Neutrophil (primary cell): ENCODE measurements at regions not wholly inside any gene's neighbourhood (a gene's known extent, or its start where the extent isn't known, plus 50 kb on each side); places are given as distances from the start of the nearest gene placed in this dataset.

Experiments
- H3K27ac ChIP-seq: fragments of 200-600 bp; sonication (generic); 2 replicates; pipeline ENCODE4 v1.5.1; 2016; ENCODE audit warnings: mild to moderate bottlenecking, moderate library complexity
- H3K27me3 ChIP-seq: fragments of 200-600 bp; sonication (generic); 2 replicates; pipeline ENCODE4 v1.6.0; 2016; ENCODE audit warnings: mild to moderate bottlenecking
- H3K36me3 ChIP-seq: fragments of 200-600 bp; sonication (generic); 2 replicates; pipeline ENCODE4 v1.5.1; 2017
- H3K4me1 ChIP-seq, 2 experiments: fragments of 200-600 bp in 1 of 2; sonication (generic) in 1 of 2; 1 replicate in 1 of 2; 2 replicates in 1 of 2; pipeline versions ENCODE4 v1.5.1 to v1.6.1; 2013 to 2016; ENCODE audit warnings: low read depth in 1 of 2, low read length in 1 of 2, mild to moderate bottlenecking in 1 of 2, moderate library complexity in 1 of 2; ENCODE audit not compliant: control insufficient read depth in 1 of 2, insufficient read depth in 1 of 2
- H3K4me3 ChIP-seq, 2 experiments: fragments of 200-600 bp in 1 of 2; sonication (generic) in 1 of 2; 1 replicate in 1 of 2; 2 replicates in 1 of 2; pipeline ENCODE4 v1.5.1; 2013 to 2016; ENCODE audit warnings: low read depth in 1 of 2, low read length in 1 of 2, mild to moderate bottlenecking in 1 of 2, moderate library complexity in 1 of 2
- H3K9me3 ChIP-seq: fragments of 200-600 bp; sonication (generic); 2 replicates; pipeline ENCODE4 v1.5.1; 2016
- CTCF ChIP-seq: fragments of 200-600 bp; sonication (generic); IDR thresholded peaks from 2 replicates; pipeline ENCODE4 v1.5.1; 2016; ENCODE audit warnings: antibody characterized with exemption

GRCh38 chr6:90953405-90954161 lies 366.7 kb upstream of the MAP3K7 start:
- no peak overlapping the region for H3K27ac ChIP-seq
- no peaks in the 10 kb centered on the region for H3K9me3 ChIP-seq
- TF ChIP-seq CTCF: no peak
- no peaks in the 10 kb centered on the region for H3K27me3 ChIP-seq
- H3K4me3 ChIP-seq: no peak overlapping the region
- H3K36me3 ChIP-seq: no peaks in the 10 kb centered on the region
- no peaks in the 10 kb centered on the region for H3K4me1 ChIP-seq

- no peak overlapping the region for H3K27ac ChIP-seq
- H3K36me3 ChIP-seq: no peaks in the 10 kb centered on the region
- H3K4me1 ChIP-seq: no peaks in the 10 kb centered on the region
- no peaks in the 10 kb centered on the region for H3K27me3 ChIP-seq
- no peak for TF ChIP-seq CTCF
- no peak overlapping the region for H3K4me3 ChIP-seq
- no peaks in the 10 kb centered on the region for H3K9me3 ChIP-seq
Measured at GRCh38 chr6:90952176-90952575, 365.3 kb upstream of the MAP3K7 start.

- Histone ChIP-seq H3K36me3 (no peaks in the 10 kb centered on the region), H3K27me3 (no peaks in the 10 kb centered on the region), H3K9me3 (no peaks in the 10 kb centered on the region), H3K27ac (no peak overlapping the region), H3K4me3 (no peak overlapping the region), H3K4me1 (no peaks in the 10 kb centered on the region)
- no peak for TF ChIP-seq CTCF
Measured at GRCh38 chr6:90948540-90948939, 361.7 kb upstream of the MAP3K7 start.

GRCh38 chr6:90947184-90948064 lies 360.6 kb upstream of the MAP3K7 start:
- H3K27me3 ChIP-seq: no peaks in the 10 kb centered on the region

GRCh38 chr6:90941885-90942284 lies 355.0 kb upstream of the MAP3K7 start:
- no peaks in the 10 kb centered on the region for H3K4me1 ChIP-seq
- H3K27ac ChIP-seq: no peak overlapping the region
- no peaks in the 10 kb centered on the region for H3K9me3 ChIP-seq
- no peaks in the 10 kb centered on the region for H3K36me3 ChIP-seq
- H3K4me3 ChIP-seq: no peak overlapping the region
- no peaks in the 10 kb centered on the region for H3K27me3 ChIP-seq
- no peak for TF ChIP-seq CTCF

More at GRCh38 chr6:90947184-90948064, 360.6 kb upstream of the MAP3K7 start:
- H3K4me3 ChIP-seq: no peak overlapping the region
- H3K27ac ChIP-seq: no peak overlapping the region
- H3K9me3 ChIP-seq: no peaks in the 10 kb centered on the region
- no peaks in the 10 kb centered on the region for H3K4me1 ChIP-seq
- no peaks in the 10 kb centered on the region for H3K36me3 ChIP-seq
- TF ChIP-seq CTCF: no peak
